Mesothelial cell of epicardium (in vitro differentiated cells): ENCODE measurements at regions not wholly inside any gene's neighbourhood (a gene's known extent, or its start where the extent isn't known, plus 50 kb on each side); places are given as distances from the start of the nearest gene placed in this dataset.

Experiments used
- DNase-seq, 2 experiments: peaks; one replicate each; pipeline ENCODE4 v3.0.0; 2021; ENCODE audit warnings: low spot score in 2 of 2; ENCODE audit not compliant: unreplicated experiment in 2 of 2
- H3K27ac Mint-ChIP-seq: 2 replicates; pipeline ENCODE4 v1.8.0; 2021; ENCODE audit warnings: mixed read lengths
- H3K27me3 Mint-ChIP-seq: 2 replicates; pipeline ENCODE4 v1.8.0; 2021; ENCODE audit warnings: low read depth, mixed read lengths
- H3K36me3 Mint-ChIP-seq: 2 replicates; pipeline ENCODE4 v1.8.0; 2021; ENCODE audit warnings: mixed read lengths
- H3K4me1 Mint-ChIP-seq: 2 replicates; pipeline ENCODE4 v1.8.0; 2021; ENCODE audit warnings: mixed read lengths
- H3K4me3 Mint-ChIP-seq: 2 replicates; pipeline ENCODE4 v1.8.0; 2021; ENCODE audit warnings: mild to moderate bottlenecking, moderate library complexity, mixed read lengths
- H3K9me3 Mint-ChIP-seq: 2 replicates; pipeline ENCODE4 v1.8.0; 2021; ENCODE audit warnings: mixed read lengths
- CTCF ChIP-seq: fragments of 200-600 bp; sonication (generic); IDR thresholded peaks from one replicate; pipeline ENCODE4 v1.5.0; 2021; ENCODE audit warnings: antibody characterized with exemption; ENCODE audit not compliant: unreplicated experiment

GRCh38 chr2:142721015-142721414 lies 156.4 kb upstream of the KYNU start:
- no peak for DNase-seq
- Mint-ChIP-seq H3K9me3 (no peaks in the 10 kb centered on the region), H3K27me3 (no peaks in the 10 kb centered on the region), H3K4me3 (no peak overlapping the region), H3K27ac (no peak overlapping the region), H3K4me1 (peaks cover 17% of the 10 kb centered on the region), H3K36me3 (no peaks in the 10 kb centered on the region)
- no peak for TF ChIP-seq CTCF

- Mint-ChIP-seq H3K27me3 (no peaks in the 10 kb centered on the region), H3K9me3 (no peaks in the 10 kb centered on the region), H3K4me1 (peaks cover 17% of the 10 kb centered on the region), H3K36me3 (no peaks in the 10 kb centered on the region), H3K4me3 (no peak overlapping the region), H3K27ac (no peak overlapping the region)
- no peak for TF ChIP-seq CTCF
- no peak for DNase-seq
Measured at GRCh38 chr2:142718576-142719155, 158.8 kb upstream of the KYNU start.

- H3K27me3 Mint-ChIP-seq = no peaks in the 10 kb centered on the region
- TF ChIP-seq CTCF = no peak
- no peak for DNase-seq
- peaks cover 4% of the 10 kb centered on the region for H3K9me3 Mint-ChIP-seq
- H3K4me1 Mint-ChIP-seq = peaks cover 17% of the 10 kb centered on the region
- H3K36me3 Mint-ChIP-seq = no peaks in the 10 kb centered on the region
- no peak overlapping the region for H3K4me3 Mint-ChIP-seq
- H3K27ac Mint-ChIP-seq = no peak overlapping the region
Measured at GRCh38 chr2:142716463-142717242, 160.8 kb upstream of the KYNU start.

GRCh38 chr2:142714600-142714999 lies 162.9 kb upstream of the KYNU start:
- H3K4me1 Mint-ChIP-seq = peaks cover 17% of the 10 kb centered on the region
- no peak for DNase-seq
- no peak overlapping the region for H3K4me3 Mint-ChIP-seq
- H3K36me3 Mint-ChIP-seq = no peaks in the 10 kb centered on the region
- H3K27ac Mint-ChIP-seq = no peak overlapping the region
- H3K27me3 Mint-ChIP-seq = no peaks in the 10 kb centered on the region
- TF ChIP-seq CTCF = no peak
- H3K9me3 Mint-ChIP-seq = peaks cover 4% of the 10 kb centered on the region

- Mint-ChIP-seq H3K27me3 (no peaks in the 10 kb centered on the region), H3K27ac (no peak overlapping the region), H3K9me3 (peaks cover 4% of the 10 kb centered on the region), H3K4me1 (no peaks in the 10 kb centered on the region), H3K36me3 (no peaks in the 10 kb centered on the region), H3K4me3 (no peak overlapping the region)
- no peak for DNase-seq
- TF ChIP-seq CTCF = no peak
Measured at GRCh38 chr2:142710336-142710735, 167.1 kb upstream of the KYNU start.
